ENCODE measurements at regions not wholly inside any gene's neighbourhood (a gene's known extent, or its start where the extent isn't known, plus 50 kb on each side); places are given as distances from the start of the nearest gene placed in this dataset.

- no peak overlapping the region for H3K9ac ChIP-seq (ENCODE audit: low read length)
- H3K79me2 ChIP-seq (ENCODE audit: low read length): no peaks in the 10 kb centered on the region
- no peak for DNase-seq
- H3K4me3 ChIP-seq (ENCODE audit: low read length): no peak overlapping the region
- TF ChIP-seq EZH2 (optimal IDR thresholded peaks at IDR 0.05; ENCODE audit: low read depth, low read length): no peak
- TF ChIP-seq EZH2phosphoT487 (IDR thresholded peaks at IDR 0.05; ENCODE audit: low read length): no peak
- TF ChIP-seq, protein P1, sequence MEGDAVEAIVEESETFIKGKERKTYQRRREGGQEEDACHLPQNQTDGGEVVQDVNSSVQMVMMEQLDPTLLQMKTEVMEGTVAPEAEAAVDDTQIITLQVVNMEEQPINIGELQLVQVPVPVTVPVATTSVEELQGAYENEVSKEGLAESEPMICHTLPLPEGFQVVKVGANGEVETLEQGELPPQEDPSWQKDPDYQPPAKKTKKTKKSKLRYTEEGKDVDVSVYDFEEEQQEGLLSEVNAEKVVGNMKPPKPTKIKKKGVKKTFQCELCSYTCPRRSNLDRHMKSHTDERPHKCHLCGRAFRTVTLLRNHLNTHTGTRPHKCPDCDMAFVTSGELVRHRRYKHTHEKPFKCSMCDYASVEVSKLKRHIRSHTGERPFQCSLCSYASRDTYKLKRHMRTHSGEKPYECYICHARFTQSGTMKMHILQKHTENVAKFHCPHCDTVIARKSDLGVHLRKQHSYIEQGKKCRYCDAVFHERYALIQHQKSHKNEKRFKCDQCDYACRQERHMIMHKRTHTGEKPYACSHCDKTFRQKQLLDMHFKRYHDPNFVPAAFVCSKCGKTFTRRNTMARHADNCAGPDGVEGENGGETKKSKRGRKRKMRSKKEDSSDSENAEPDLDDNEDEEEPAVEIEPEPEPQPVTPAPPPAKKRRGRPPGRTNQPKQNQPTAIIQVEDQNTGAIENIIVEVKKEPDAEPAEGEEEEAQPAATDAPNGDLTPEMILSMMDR (IDR thresholded peaks at IDR 0.05; ENCODE audit: low read length): no peak
- no peaks in the 10 kb centered on the region for H3F3A ChIP-seq (ENCODE audit: insufficient read depth, low read length)
- no peaks in the 10 kb centered on the region for H3K36me3 ChIP-seq (replicated peaks; ENCODE audit: insufficient read depth, low read length)
- H3K27me3 ChIP-seq (replicated peaks; ENCODE audit: insufficient read depth, low read length): 0 out of 2 replicates have a peak, but pooled peaks cover 5% of the 10 kb centered on the region
- no peaks in the 10 kb centered on the region for H4K20me1 ChIP-seq (ENCODE audit: insufficient read depth, low read length)
- H3K4me1 ChIP-seq (ENCODE audit: low read length): no peaks in the 10 kb centered on the region
- no peak overlapping the region for H3K27ac ChIP-seq (ENCODE audit: low read length)
- no peaks in the 10 kb centered on the region for H3K9me3 ChIP-seq (replicated peaks; ENCODE audit: insufficient read depth, low read length)
- no peaks in the 10 kb centered on the region for H3K9me2 ChIP-seq (replicated peaks; ENCODE audit: insufficient read depth, low read length)
- no peak overlapping the region for H2AFZ ChIP-seq (ENCODE audit: low read length)
- no peak overlapping the region for H3K4me2 ChIP-seq (ENCODE audit: low read depth, low read length)
These were observed 163.4 kb downstream of the INHBB start for GRCh38 chr2:120509213-120509815.

DNA sequence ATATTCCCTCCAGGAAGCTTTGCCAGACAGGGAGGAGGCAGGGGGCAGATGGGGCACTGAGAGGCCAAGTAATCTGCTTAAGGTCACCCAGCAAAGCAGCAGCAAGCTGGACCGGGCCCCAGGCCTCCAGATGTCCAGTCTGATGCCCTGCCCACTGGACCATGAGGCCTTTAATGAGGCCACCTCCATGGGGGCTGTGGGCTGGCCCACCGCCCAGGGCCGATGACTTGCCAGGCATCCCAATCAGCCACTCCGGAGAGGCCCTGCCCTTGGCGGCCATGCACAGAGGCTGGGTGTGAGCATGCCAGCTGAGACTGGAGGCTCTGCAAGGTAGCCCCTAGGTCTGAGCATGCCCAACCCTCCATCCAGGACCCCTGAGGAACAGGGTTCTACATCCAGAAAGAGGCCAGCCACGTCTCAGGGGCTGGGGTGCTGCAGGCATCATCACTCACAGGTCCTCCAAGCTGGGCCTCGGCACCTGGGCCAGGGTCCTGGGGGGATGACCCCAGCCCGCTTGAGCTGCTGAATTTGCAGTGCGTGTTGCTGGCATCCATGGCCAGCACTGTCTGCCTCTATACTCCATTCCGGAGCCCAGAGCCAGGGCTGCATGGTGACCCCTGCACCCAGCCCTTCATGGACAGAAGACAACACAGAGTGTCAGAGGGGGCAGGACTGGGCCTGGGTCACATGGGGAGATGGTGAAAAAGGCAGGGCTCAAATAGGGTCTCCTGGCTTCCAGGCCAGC is 164.2 kb downstream of the INHBB start:
- no peak for DNase-seq
- H3K9me3 ChIP-seq (replicated peaks; ENCODE audit: insufficient read depth, low read length): no peaks in the 10 kb centered on the region
- H2AFZ ChIP-seq (ENCODE audit: low read length): no peak overlapping the region
- no peak overlapping the region for H3K9ac ChIP-seq (ENCODE audit: low read length)
- H3K27ac ChIP-seq (ENCODE audit: low read length): no peak overlapping the region
- H3K4me1 ChIP-seq (ENCODE audit: low read length): no peaks in the 10 kb centered on the region
- no peaks in the 10 kb centered on the region for H3K9me2 ChIP-seq (replicated peaks; ENCODE audit: insufficient read depth, low read length)
- no peak overlapping the region for H3K4me2 ChIP-seq (ENCODE audit: low read depth, low read length)
- no peaks in the 10 kb centered on the region for H3F3A ChIP-seq (ENCODE audit: insufficient read depth, low read length)
- no peaks in the 10 kb centered on the region for H4K20me1 ChIP-seq (ENCODE audit: insufficient read depth, low read length)
- H3K4me3 ChIP-seq (ENCODE audit: low read length): no peak overlapping the region
- no peaks in the 10 kb centered on the region for H3K36me3 ChIP-seq (replicated peaks; ENCODE audit: insufficient read depth, low read length)
- H3K79me2 ChIP-seq (ENCODE audit: low read length): no peaks in the 10 kb centered on the region
- 0 out of 2 replicates have a peak, but pooled peaks cover 5% of the 10 kb centered on the region for H3K27me3 ChIP-seq (replicated peaks; ENCODE audit: insufficient read depth, low read length)
- TF ChIP-seq, protein P1 (IDR thresholded peaks at IDR 0.05; ENCODE audit: low read length): no peak
- TF ChIP-seq EZH2phosphoT487 (IDR thresholded peaks at IDR 0.05; ENCODE audit: low read length): no peak
- TF ChIP-seq EZH2 (optimal IDR thresholded peaks at IDR 0.05; ENCODE audit: low read depth, low read length): no peak

DNA sequence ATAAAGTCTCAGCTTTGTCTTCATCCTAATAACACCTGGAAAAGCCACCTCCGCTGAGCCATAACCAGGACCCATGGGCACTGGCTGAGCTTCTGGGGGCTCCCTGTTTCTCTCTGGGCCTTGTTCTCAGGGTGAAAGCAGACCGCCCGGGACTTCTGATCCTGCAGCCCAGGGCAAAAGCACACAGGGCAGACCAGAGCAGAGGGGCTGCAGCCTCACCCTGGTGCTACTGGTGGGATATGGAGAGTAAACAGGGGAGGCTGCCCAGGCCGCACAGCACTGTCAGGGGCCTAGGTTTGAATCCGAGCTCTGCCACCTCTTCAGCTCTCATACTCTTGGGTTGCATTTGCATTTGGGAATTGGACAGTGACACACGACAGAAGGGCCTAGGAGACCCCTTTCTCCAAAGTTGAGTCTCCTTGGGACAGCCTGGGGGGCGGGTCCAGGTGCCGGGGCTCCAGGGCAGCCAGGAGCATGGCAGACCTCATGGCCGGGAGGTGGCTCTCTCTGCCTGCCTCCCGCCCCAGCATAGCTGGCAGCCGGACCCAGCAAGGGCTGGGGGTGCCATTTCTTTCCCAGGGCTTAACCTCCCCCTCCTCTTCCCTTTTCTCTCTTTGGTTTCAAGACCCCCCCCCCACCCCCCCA is 164.9 kb downstream of the INHBB start:
- H3K4me2 ChIP-seq (ENCODE audit: low read depth, low read length): no peak overlapping the region
- no peak overlapping the region for H3K27ac ChIP-seq (ENCODE audit: low read length)
- no peaks in the 10 kb centered on the region for H3F3A ChIP-seq (ENCODE audit: insufficient read depth, low read length)
- H3K4me3 ChIP-seq (ENCODE audit: low read length): no peak overlapping the region
- H3K79me2 ChIP-seq (ENCODE audit: low read length): no peaks in the 10 kb centered on the region
- H2AFZ ChIP-seq (ENCODE audit: low read length): no peak overlapping the region
- H4K20me1 ChIP-seq (ENCODE audit: insufficient read depth, low read length): no peaks in the 10 kb centered on the region
- H3K27me3 ChIP-seq (replicated peaks; ENCODE audit: insufficient read depth, low read length): 0 out of 2 replicates have a peak, but pooled peaks cover 5% of the 10 kb centered on the region
- no peak for TF ChIP-seq EZH2phosphoT487 (IDR thresholded peaks at IDR 0.05; ENCODE audit: low read length)
- TF ChIP-seq, protein P1 (IDR thresholded peaks at IDR 0.05; ENCODE audit: low read length): no peak
- TF ChIP-seq EZH2 (optimal IDR thresholded peaks at IDR 0.05; ENCODE audit: low read depth, low read length): no peak
- H3K9ac ChIP-seq (ENCODE audit: low read length): no peak overlapping the region
- H3K9me2 ChIP-seq (replicated peaks; ENCODE audit: insufficient read depth, low read length): no peaks in the 10 kb centered on the region
- H3K4me1 ChIP-seq (ENCODE audit: low read length): no peaks in the 10 kb centered on the region
- H3K36me3 ChIP-seq (replicated peaks; ENCODE audit: insufficient read depth, low read length): no peaks in the 10 kb centered on the region
- no peaks in the 10 kb centered on the region for H3K9me3 ChIP-seq (replicated peaks; ENCODE audit: insufficient read depth, low read length)
- no peak for DNase-seq

All from MM.1S (cell line).